ENCODE measurements at regions not wholly inside any gene's neighbourhood (a gene's known extent, or its start where the extent isn't known, plus 50 kb on each side); places are given as distances from the start of the nearest gene placed in this dataset.
A peak's percentile ranks its signal among the peaks of the same experiment; 100 is the strongest.

GRCh38 chr18:34956663-34957062 is 84.5 kb upstream of the MAPRE2 start:
- TF ChIP-seq CEBPB (IDR thresholded peaks at IDR 0.05; ENCODE audit: low read depth, low read length): no peak
- no peak for TF ChIP-seq RFX5 (IDR thresholded peaks at IDR 0.05; ENCODE audit: low read depth, low read length)
- TF ChIP-seq POLR2A (IDR thresholded peaks at IDR 0.05; ENCODE audit: low read depth, low read length): no peak
- no peak for TF ChIP-seq MXI1 (IDR thresholded peaks at IDR 0.05; ENCODE audit: borderline replicate concordance, low read depth, low read length)
- TF ChIP-seq, protein P1, sequence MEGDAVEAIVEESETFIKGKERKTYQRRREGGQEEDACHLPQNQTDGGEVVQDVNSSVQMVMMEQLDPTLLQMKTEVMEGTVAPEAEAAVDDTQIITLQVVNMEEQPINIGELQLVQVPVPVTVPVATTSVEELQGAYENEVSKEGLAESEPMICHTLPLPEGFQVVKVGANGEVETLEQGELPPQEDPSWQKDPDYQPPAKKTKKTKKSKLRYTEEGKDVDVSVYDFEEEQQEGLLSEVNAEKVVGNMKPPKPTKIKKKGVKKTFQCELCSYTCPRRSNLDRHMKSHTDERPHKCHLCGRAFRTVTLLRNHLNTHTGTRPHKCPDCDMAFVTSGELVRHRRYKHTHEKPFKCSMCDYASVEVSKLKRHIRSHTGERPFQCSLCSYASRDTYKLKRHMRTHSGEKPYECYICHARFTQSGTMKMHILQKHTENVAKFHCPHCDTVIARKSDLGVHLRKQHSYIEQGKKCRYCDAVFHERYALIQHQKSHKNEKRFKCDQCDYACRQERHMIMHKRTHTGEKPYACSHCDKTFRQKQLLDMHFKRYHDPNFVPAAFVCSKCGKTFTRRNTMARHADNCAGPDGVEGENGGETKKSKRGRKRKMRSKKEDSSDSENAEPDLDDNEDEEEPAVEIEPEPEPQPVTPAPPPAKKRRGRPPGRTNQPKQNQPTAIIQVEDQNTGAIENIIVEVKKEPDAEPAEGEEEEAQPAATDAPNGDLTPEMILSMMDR (conservative IDR thresholded peaks at IDR 0.05; ENCODE audit: low read depth, low read length): no peak
- TF ChIP-seq, protein P2, sequence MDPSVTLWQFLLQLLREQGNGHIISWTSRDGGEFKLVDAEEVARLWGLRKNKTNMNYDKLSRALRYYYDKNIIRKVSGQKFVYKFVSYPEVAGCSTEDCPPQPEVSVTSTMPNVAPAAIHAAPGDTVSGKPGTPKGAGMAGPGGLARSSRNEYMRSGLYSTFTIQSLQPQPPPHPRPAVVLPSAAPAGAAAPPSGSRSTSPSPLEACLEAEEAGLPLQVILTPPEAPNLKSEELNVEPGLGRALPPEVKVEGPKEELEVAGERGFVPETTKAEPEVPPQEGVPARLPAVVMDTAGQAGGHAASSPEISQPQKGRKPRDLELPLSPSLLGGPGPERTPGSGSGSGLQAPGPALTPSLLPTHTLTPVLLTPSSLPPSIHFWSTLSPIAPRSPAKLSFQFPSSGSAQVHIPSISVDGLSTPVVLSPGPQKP (IDR thresholded peaks at IDR 0.05; ENCODE audit: borderline replicate concordance, low read depth, low read length): no peak
- peak; percentile 64; the same call in 1 of the 2 replicates for TF ChIP-seq FOS (IDR thresholded peaks at IDR 0.05; ENCODE audit: low read depth, low read length)
- TF ChIP-seq RAD21 (IDR thresholded peaks at IDR 0.05; ENCODE audit: low read length): no peak
